CD4-positive, alpha-beta T cell (primary cell): ENCODE measurements at regions not wholly inside any gene's neighbourhood (a gene's known extent, or its start where the extent isn't known, plus 50 kb on each side); places are given as distances from the start of the nearest gene placed in this dataset.

Experiments
- ATAC-seq: fragments of 200-7000 bp; cut with Tn5 transposase; one replicate; pipeline ENCODE4 v1.10.0; 2022; ENCODE audit warnings: mild to moderate bottlenecking; ENCODE audit not compliant: poor library complexity
- CTCF ChIA-PET: fragments of 350-600 bp; sonication (Branson Sonifier 250); formaldehyde crosslinking; loops from one replicate; lab custom pipeline; 2021; ENCODE audit warnings: antibody characterized with exemption, inconsistent platforms; lab: Charles Lee
- POLR2A ChIA-PET: fragments of 350-600 bp; sonication (Branson Sonifier 250); formaldehyde crosslinking; loops from one replicate; lab custom pipeline; 2021; ENCODE audit warnings: antibody characterized with exemption, inconsistent platforms; lab: Charles Lee
- DNase-seq, 14 experiments: peaks; one replicate each; pipeline ENCODE4 v3.0.0-alpha.2; 2013 to 2020; ENCODE audit warnings: mixed read lengths in 2 of 14
- H3K27ac ChIP-seq, 2 donors: one replicate each; pipeline versions ENCODE4 v1.5.1 to v1.7.0; 2013; ENCODE audit warnings: low read length in 2 of 2, low read depth in 1 of 2, mild to moderate bottlenecking in 1 of 2
- H3K27me3 ChIP-seq, 2 experiments: 1 replicate in 1 of 2; 2 replicates in 1 of 2; pipeline versions ENCODE4 v1.6.1 to v1.7.0; 2013; ENCODE audit warnings: low read length in 2 of 2, control low read depth in 1 of 2, mild to moderate bottlenecking in 1 of 2, moderate library complexity in 1 of 2; ENCODE audit not compliant: insufficient read depth in 2 of 2, control insufficient read depth in 1 of 2
- H3K36me3 ChIP-seq: one replicate; pipeline ENCODE4 v1.6.1; 2013; ENCODE audit warnings: low read length, control low read depth; ENCODE audit not compliant: insufficient read depth
- H3K4me1 ChIP-seq: one replicate; pipeline ENCODE4 v1.6.1; 2013; ENCODE audit warnings: low read length, control low read depth; ENCODE audit not compliant: insufficient read depth
- H3K4me3 ChIP-seq: one replicate; pipeline ENCODE4 v1.5.1; 2013; ENCODE audit warnings: mild to moderate bottlenecking, low read length, moderate library complexity
- H3K9me3 ChIP-seq, 2 experiments: 1 replicate in 1 of 2; 2 replicates in 1 of 2; pipeline versions ENCODE4 v1.6.1 to v1.7.0; 2013; ENCODE audit warnings: low read length in 2 of 2, mild to moderate bottlenecking in 2 of 2, control low read depth in 1 of 2, moderate library complexity in 1 of 2; ENCODE audit not compliant: control insufficient read depth in 1 of 2, insufficient read depth in 1 of 2
- H3K27ac Mint-ChIP-seq: one replicate; pipeline ENCODE4 v1.8.0; 2020; ENCODE audit warnings: mixed read lengths
- H3K27me3 Mint-ChIP-seq: one replicate; pipeline ENCODE4 v1.8.0; 2021; ENCODE audit warnings: mixed read lengths
- H3K36me3 Mint-ChIP-seq: one replicate; pipeline ENCODE4 v1.8.0; 2021; ENCODE audit warnings: low read depth, mixed read lengths
- H3K4me1 Mint-ChIP-seq: one replicate; pipeline ENCODE4 v1.8.0; 2021; ENCODE audit warnings: low read depth, mixed read lengths
- H3K4me3 Mint-ChIP-seq: one replicate; pipeline ENCODE4 v1.8.0; 2020; ENCODE audit warnings: mild to moderate bottlenecking, mixed read lengths
- H3K9me3 Mint-ChIP-seq: one replicate; pipeline ENCODE4 v1.8.0; 2020; ENCODE audit warnings: mixed read lengths
- intact Hi-C, 2 experiments: fragments of 100-400 bp; cut with DNase I in 1 of 2; cut with micrococcal nuclease in 1 of 2; formaldehyde crosslinking; loops; one replicate each; pipeline versions ENCODE4 v1.15.1 to v1.9.0; 2023 to 2025; cut with DNase I, micrococcal nuclease
- TF ChIP-seq, protein P1 (sequence below): fragments of 200-600 bp; IDR thresholded peaks from one replicate; pipeline ENCODE4 v1.8.0; 2022; ENCODE audit warnings: antibody characterized with exemption, mild to moderate bottlenecking

- Histone ChIP-seq H3K4me3 (no peak overlapping the region), H3K36me3 (no peaks in the 10 kb centered on the region), H3K9me3 (peaks cover 0 to 5% of the 10 kb centered on the region in 2 experiments), H3K27ac (no peak overlapping the region), H3K27me3 (no peaks in the 10 kb centered on the region), H3K4me1 (no peaks in the 10 kb centered on the region)
- H3K4me3 Mint-ChIP-seq, result no peak overlapping the region
- no peak for DNase-seq
- H3K4me1 Mint-ChIP-seq, result no peaks in the 10 kb centered on the region
- no peaks in the 10 kb centered on the region for H3K36me3 Mint-ChIP-seq
- intact Hi-C loops, result no loop called here
- no peak for ATAC-seq
- H3K9me3 Mint-ChIP-seq, result peaks cover 2% of the 10 kb centered on the region
- TF ChIP-seq, protein P1, sequence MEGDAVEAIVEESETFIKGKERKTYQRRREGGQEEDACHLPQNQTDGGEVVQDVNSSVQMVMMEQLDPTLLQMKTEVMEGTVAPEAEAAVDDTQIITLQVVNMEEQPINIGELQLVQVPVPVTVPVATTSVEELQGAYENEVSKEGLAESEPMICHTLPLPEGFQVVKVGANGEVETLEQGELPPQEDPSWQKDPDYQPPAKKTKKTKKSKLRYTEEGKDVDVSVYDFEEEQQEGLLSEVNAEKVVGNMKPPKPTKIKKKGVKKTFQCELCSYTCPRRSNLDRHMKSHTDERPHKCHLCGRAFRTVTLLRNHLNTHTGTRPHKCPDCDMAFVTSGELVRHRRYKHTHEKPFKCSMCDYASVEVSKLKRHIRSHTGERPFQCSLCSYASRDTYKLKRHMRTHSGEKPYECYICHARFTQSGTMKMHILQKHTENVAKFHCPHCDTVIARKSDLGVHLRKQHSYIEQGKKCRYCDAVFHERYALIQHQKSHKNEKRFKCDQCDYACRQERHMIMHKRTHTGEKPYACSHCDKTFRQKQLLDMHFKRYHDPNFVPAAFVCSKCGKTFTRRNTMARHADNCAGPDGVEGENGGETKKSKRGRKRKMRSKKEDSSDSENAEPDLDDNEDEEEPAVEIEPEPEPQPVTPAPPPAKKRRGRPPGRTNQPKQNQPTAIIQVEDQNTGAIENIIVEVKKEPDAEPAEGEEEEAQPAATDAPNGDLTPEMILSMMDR, result no peak
- ChIA-PET CTCF (no interaction called here), POLR2A (no interaction called here)
- no peaks in the 10 kb centered on the region for H3K27me3 Mint-ChIP-seq
- H3K27ac Mint-ChIP-seq, result no peak overlapping the region
Measured at GRCh38 chrX:42673301-42673810, 104.6 kb downstream of the PPP1R2C start.

DNA sequence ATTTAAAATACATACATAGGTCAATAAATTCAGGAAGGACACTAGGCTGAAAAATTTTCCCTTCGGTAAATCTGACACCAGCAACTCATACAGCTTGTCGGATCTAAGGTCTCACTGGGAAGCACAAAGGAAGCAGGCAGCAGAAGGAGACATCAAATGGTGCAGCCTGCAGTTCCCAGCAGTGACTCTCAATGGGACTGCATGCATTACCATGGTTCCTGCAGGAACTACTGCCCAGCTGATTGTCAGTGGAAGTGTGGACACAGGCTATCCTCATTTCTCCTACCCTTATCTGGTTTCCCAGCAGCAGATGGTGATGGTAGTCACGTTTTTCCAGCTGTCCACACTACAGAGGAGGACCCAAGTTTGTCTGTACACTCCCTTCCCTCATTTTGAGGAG, 113.3 kb downstream of the PPP1R2C start:
- H3K4me1 Mint-ChIP-seq, result no peaks in the 10 kb centered on the region
- TF ChIP-seq, protein P1, result no peak
- H3K4me1 ChIP-seq, result no peaks in the 10 kb centered on the region
- intact Hi-C loops, result no loop called here
- CTCF ChIA-PET, result interaction anchor here (0.9 kb wide), 1 partner anchor 10 kb away, joined by 3 read pairs; no protein-coding TSS in a partner anchor
- no peaks in the 10 kb centered on the region for H3K27me3 Mint-ChIP-seq
- no peaks in the 10 kb centered on the region for H3K9me3 Mint-ChIP-seq
- H3K9me3 ChIP-seq, result peaks cover 0 to under 1% of the 10 kb centered on the region in 2 experiments
- no peak overlapping the region for H3K4me3 ChIP-seq
- no peaks in the 10 kb centered on the region for H3K36me3 Mint-ChIP-seq
- no peak overlapping the region for H3K27ac ChIP-seq
- H3K36me3 ChIP-seq, result no peaks in the 10 kb centered on the region
- POLR2A ChIA-PET, result no interaction called here
- no peaks in the 10 kb centered on the region for H3K27me3 ChIP-seq
- ATAC-seq (no peak), DNase-seq (no peak)
- H3K4me3 Mint-ChIP-seq, result no peak overlapping the region
- H3K27ac Mint-ChIP-seq, result no peak overlapping the region

GRCh38 chrX:42628471-42628870, 149.5 kb downstream of the PPP1R2C start:
- H3K27ac ChIP-seq, result no peak overlapping the region
- H3K9me3 Mint-ChIP-seq, result peaks cover 2% of the 10 kb centered on the region

More at GRCh38 chrX:42628471-42628870, 149.5 kb downstream of the PPP1R2C start:
- ChIA-PET POLR2A (no interaction called here), CTCF (no interaction called here)
- DNase-seq (no peak), ATAC-seq (no peak)
- no peaks in the 10 kb centered on the region for H3K27me3 ChIP-seq
- H3K27ac Mint-ChIP-seq, result no peak overlapping the region
- no peaks in the 10 kb centered on the region for H3K36me3 ChIP-seq
- H3K9me3 ChIP-seq, result no peaks in the 10 kb centered on the region
- TF ChIP-seq, protein P1, result no peak
- intact Hi-C loops, result no loop called here
- H3K4me1 ChIP-seq, result no peaks in the 10 kb centered on the region
- H3K4me3 ChIP-seq, result no peak overlapping the region
- no peaks in the 10 kb centered on the region for H3K27me3 Mint-ChIP-seq
- H3K4me1 Mint-ChIP-seq, result no peaks in the 10 kb centered on the region
- no peaks in the 10 kb centered on the region for H3K36me3 Mint-ChIP-seq
- no peak overlapping the region for H3K4me3 Mint-ChIP-seq
